ENCODE measurements at regions not wholly inside any gene's neighbourhood (a gene's known extent, or its start where the extent isn't known, plus 50 kb on each side); places are given as distances from the start of the nearest gene placed in this dataset.

DNA sequence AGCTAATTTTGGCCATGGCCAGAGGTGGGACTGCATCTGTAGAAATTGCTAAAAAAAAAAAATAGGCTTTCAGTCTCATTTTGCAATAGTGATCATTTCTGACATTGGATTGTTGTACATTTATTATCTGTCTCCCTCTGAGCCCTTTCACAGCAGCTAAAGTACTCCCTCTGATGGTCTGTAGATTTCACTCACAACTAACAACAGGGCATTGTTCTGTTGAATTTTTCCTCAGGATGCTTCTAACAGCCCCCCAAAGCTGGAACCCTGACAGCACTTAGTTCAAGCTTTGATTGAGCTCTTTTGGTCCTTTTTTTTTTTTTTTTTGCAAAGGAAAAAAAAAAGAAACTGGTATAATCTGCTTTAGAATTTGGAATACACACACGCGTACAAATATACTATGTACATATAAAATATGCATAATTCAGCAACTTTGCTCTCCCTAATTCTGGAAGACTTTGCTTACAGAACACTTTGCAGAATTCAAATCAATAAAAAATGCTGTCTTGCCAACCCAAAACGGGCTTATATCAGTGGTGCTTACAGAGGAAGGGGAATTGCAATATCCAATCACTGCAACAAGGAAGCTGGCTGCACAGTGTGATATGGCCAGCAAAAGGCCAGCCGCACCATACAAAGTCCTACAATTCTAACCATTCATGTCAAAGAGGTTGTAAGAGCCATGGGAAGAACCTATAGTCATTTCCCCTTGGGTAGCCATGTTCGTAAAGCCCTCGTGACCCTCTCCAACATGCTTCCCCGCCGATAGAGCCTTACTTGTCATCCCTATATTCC is 406.4 kb downstream of the SMARCA1 start:
- Histone ChIP-seq H3K4me1 (ENCODE audit: low read length) (no peaks in the 10 kb centered on the region), H3K9ac (ENCODE audit: low read length) (no peak overlapping the region), H3K4me3 (ENCODE audit: low read length) (no peak overlapping the region), H3K79me2 (ENCODE audit: low read length) (no peaks in the 10 kb centered on the region), H3K36me3 (replicated peaks; ENCODE audit: insufficient read depth, low read length) (no peaks in the 10 kb centered on the region), H3F3A (ENCODE audit: insufficient read depth, low read length) (no peaks in the 10 kb centered on the region), H3K9me2 (replicated peaks; ENCODE audit: insufficient read depth, low read length) (no peaks in the 10 kb centered on the region), H4K20me1 (ENCODE audit: insufficient read depth, low read length) (no peaks in the 10 kb centered on the region), H3K4me2 (ENCODE audit: low read depth, low read length) (no peak overlapping the region), H3K27me3 (replicated peaks; ENCODE audit: insufficient read depth, low read length) (no peaks in the 10 kb centered on the region), H3K9me3 (replicated peaks; ENCODE audit: insufficient read depth, low read length) (no peaks in the 10 kb centered on the region), H3K27ac (ENCODE audit: low read length) (no peak overlapping the region), H2AFZ (ENCODE audit: low read length) (no peak overlapping the region)
- TF ChIP-seq, protein P1, sequence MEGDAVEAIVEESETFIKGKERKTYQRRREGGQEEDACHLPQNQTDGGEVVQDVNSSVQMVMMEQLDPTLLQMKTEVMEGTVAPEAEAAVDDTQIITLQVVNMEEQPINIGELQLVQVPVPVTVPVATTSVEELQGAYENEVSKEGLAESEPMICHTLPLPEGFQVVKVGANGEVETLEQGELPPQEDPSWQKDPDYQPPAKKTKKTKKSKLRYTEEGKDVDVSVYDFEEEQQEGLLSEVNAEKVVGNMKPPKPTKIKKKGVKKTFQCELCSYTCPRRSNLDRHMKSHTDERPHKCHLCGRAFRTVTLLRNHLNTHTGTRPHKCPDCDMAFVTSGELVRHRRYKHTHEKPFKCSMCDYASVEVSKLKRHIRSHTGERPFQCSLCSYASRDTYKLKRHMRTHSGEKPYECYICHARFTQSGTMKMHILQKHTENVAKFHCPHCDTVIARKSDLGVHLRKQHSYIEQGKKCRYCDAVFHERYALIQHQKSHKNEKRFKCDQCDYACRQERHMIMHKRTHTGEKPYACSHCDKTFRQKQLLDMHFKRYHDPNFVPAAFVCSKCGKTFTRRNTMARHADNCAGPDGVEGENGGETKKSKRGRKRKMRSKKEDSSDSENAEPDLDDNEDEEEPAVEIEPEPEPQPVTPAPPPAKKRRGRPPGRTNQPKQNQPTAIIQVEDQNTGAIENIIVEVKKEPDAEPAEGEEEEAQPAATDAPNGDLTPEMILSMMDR (IDR thresholded peaks at IDR 0.05; ENCODE audit: low read length), result no peak
- TF ChIP-seq EZH2phosphoT487 (IDR thresholded peaks at IDR 0.05; ENCODE audit: low read length), result no peak
- no peak for TF ChIP-seq EZH2 (optimal IDR thresholded peaks at IDR 0.05; ENCODE audit: low read depth, low read length)
- no peak for DNase-seq

DNA sequence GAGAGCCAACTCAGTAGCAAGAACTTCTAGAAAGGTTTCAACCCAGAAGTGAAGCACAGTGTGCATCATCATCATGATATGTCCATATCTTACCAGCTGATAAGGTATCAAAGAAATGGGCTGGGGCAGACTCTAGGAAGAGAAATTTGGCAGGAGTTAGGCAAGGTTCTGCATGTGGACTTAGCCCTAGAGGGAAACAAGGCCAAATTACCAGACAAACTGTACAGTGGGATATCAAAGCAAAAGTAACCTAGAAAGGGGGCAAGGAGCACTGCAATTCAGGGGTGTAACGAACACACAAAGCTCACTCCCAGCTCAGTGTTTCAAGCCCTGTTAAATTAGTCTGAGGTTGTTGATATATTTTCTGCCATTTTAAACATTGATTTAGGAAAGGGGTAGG is 407.4 kb downstream of the SMARCA1 start:
- H3F3A ChIP-seq (ENCODE audit: insufficient read depth, low read length), result no peaks in the 10 kb centered on the region
- TF ChIP-seq, protein P1 (IDR thresholded peaks at IDR 0.05; ENCODE audit: low read length), result no peak
- TF ChIP-seq EZH2phosphoT487 (IDR thresholded peaks at IDR 0.05; ENCODE audit: low read length) (no peak), EZH2 (optimal IDR thresholded peaks at IDR 0.05; ENCODE audit: low read depth, low read length) (no peak)
- H3K4me3 ChIP-seq (ENCODE audit: low read length), result no peak overlapping the region
- H3K27me3 ChIP-seq (replicated peaks; ENCODE audit: insufficient read depth, low read length), result no peaks in the 10 kb centered on the region
- H2AFZ ChIP-seq (ENCODE audit: low read length), result no peak overlapping the region
- H4K20me1 ChIP-seq (ENCODE audit: insufficient read depth, low read length), result no peaks in the 10 kb centered on the region
- H3K4me1 ChIP-seq (ENCODE audit: low read length), result no peaks in the 10 kb centered on the region
- H3K79me2 ChIP-seq (ENCODE audit: low read length), result no peaks in the 10 kb centered on the region
- H3K27ac ChIP-seq (ENCODE audit: low read length), result no peak overlapping the region
- no peak for DNase-seq
- no peaks in the 10 kb centered on the region for H3K9me2 ChIP-seq (replicated peaks; ENCODE audit: insufficient read depth, low read length)
- H3K9ac ChIP-seq (ENCODE audit: low read length), result no peak overlapping the region
- H3K36me3 ChIP-seq (replicated peaks; ENCODE audit: insufficient read depth, low read length), result no peaks in the 10 kb centered on the region
- no peak overlapping the region for H3K4me2 ChIP-seq (ENCODE audit: low read depth, low read length)
- H3K9me3 ChIP-seq (replicated peaks; ENCODE audit: insufficient read depth, low read length), result no peaks in the 10 kb centered on the region

DNA sequence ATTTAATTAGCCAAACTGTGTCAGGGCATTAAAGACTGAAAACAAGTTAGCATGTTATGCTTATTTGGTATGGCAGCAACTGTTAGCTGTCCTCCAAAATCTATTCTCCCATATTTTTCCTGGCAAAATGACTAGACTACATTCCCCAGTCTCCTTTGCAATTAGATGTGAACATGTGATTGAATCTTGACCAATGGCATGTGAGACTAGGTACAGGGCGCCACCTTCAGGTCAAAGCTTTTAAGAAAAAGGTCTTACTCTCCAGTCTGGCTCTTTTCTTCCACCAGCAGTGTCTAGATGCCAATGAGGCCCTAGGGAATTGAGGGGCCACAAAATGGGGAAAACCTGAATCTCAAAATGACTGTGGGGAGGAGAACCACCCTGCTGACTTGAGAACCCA is 408.2 kb downstream of the SMARCA1 start:
- H3F3A ChIP-seq (ENCODE audit: insufficient read depth, low read length), result no peaks in the 10 kb centered on the region
- H3K4me1 ChIP-seq (ENCODE audit: low read length), result no peaks in the 10 kb centered on the region
- no peak overlapping the region for H3K4me2 ChIP-seq (ENCODE audit: low read depth, low read length)
- H3K9me2 ChIP-seq (replicated peaks; ENCODE audit: insufficient read depth, low read length), result no peaks in the 10 kb centered on the region
- H3K27ac ChIP-seq (ENCODE audit: low read length), result no peak overlapping the region
- no peaks in the 10 kb centered on the region for H3K9me3 ChIP-seq (replicated peaks; ENCODE audit: insufficient read depth, low read length)
- no peaks in the 10 kb centered on the region for H4K20me1 ChIP-seq (ENCODE audit: insufficient read depth, low read length)
- H3K27me3 ChIP-seq (replicated peaks; ENCODE audit: insufficient read depth, low read length), result no peaks in the 10 kb centered on the region
- H3K9ac ChIP-seq (ENCODE audit: low read length), result no peak overlapping the region
- H2AFZ ChIP-seq (ENCODE audit: low read length), result no peak overlapping the region
- DNase-seq, result peak; percentile 48
- H3K4me3 ChIP-seq (ENCODE audit: low read length), result no peak overlapping the region
- TF ChIP-seq, protein P1 (IDR thresholded peaks at IDR 0.05; ENCODE audit: low read length), result peak; percentile 36
- TF ChIP-seq EZH2 (optimal IDR thresholded peaks at IDR 0.05; ENCODE audit: low read depth, low read length), result no peak
- no peaks in the 10 kb centered on the region for H3K79me2 ChIP-seq (ENCODE audit: low read length)
- no peaks in the 10 kb centered on the region for H3K36me3 ChIP-seq (replicated peaks; ENCODE audit: insufficient read depth, low read length)
